NCI-H1105 treated with DMSO at 0.1 percent for 48 hours (cell line): ENCODE measurements at regions not wholly inside any gene's neighbourhood (a gene's known extent, or its start where the extent isn't known, plus 50 kb on each side); places are given as distances from the start of the nearest gene placed in this dataset.

Source experiments
- DNase-seq: peaks from one replicate; lab custom pipeline; 2025; lab: John Stamatoyannopoulos, UW

DNA sequence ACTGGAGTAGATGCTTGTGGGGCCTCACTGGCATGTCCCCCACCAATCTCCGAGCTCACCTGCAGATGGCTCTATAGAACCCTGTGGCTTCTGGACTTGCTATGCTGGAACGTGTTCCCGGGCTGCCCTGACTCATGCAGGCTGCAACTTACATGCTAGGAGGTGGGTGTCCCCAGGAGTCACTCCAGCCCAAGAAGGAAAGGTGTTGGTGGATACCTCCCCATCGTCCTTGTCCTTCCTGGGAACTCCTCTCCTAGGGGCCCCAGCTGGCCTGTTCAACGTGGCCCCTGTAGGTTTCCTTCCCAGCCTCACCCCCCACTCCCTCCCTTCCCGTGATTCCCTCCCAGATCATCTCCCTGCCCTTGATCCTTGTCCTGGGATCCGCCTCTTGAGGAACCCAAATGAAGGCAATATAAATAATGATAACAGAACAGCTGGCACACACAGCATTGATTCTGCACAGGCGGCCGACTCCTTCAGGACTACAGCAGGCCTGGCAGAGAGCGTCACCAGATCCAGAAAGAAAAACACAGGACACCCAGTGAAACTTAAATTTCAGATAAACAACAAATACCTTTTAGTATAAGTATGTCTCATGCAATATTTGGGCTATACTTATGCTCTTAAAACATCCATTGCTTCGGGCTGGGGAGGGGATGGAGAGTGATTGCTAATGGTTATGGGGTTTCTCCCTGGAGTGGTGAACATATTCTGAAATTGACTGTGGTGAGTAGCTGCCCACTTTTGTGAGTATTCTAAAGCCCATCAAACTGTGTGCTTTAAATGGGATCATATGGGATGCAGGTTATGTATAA is 221.1 kb upstream of the GSE1 start:
- DNase-seq: no peak

DNA sequence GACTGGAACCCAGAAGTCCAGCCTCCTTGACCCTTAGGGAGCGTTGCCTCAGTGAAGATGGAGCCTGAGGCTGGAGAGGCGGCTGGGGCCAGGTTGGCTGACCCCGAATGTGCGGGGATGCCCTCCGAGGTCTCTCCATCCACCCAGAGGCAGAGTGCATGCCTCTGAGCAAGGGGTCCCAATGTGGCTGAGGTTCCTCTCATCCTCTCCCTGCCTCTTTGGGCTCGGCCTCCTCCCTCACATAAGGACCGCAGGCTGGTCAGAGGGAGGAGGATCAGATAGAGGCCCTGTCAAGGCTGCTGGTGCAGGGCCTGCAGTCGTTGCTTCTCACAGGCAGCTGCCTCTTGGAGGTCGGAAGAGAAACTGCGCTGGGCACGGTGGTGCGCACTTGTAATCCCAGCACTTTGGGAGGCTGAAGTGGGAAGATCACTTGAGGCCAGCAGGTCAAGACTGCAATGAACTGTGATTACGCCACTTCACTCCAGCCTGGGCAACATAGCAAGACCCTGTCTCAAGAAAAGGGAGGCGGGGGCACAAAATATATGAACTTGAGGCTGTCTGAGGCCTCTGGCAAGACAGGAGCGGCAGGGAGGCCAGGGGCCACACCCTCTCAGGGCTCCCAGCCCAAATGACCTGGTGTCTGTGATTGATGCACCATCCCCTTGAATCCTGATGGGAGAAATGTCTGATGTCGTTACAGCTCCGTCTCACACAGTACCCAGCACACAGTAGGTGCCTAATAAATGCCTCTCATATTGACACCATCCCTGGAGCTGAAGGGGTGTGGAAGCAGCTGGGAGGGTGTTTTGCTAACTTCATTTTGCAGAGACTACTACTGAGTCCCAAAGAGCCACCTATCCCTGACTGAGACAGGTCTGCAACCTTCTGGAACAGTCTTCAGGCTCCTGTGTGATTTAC is 220.1 kb upstream of the GSE1 start:
- no peak for DNase-seq

DNA sequence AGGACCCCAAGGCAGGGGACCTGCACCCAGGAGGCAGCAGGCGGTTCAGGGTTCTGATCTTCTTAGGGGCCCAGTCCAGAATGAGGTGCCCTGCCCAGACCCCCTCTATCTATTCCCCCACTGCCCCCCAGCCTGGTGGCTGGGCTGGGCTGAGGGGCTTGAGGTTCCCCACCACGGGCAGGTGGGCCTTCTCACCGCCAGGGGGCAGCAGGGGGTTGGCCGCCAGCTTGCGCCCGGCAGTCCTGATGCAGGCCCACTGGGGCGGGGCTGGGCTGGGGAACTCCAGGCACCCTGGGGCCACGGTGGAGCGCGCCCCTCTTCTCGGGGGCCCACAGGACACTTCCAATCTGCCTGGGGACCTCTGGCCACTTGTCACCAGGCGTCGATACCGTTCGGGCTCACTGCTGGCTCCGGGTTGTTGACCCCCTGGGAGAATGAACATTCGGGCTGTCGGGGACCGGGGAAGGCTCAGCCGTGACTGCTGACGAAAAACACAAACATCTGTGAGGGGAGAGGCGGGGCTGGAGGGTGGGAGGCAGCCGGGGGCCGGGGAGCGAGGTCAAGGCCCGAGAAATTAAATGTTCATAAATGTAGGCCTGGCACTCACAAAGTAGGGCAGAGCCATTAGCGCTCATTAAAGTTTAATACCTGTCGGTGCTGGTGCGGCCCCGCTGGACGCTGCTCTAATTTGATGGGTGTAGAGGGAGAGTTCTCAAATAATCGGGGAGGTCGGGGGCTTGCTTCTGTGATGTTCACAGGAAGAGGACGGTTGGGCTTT is 219.3 kb upstream of the GSE1 start:
- no peak for DNase-seq

DNA sequence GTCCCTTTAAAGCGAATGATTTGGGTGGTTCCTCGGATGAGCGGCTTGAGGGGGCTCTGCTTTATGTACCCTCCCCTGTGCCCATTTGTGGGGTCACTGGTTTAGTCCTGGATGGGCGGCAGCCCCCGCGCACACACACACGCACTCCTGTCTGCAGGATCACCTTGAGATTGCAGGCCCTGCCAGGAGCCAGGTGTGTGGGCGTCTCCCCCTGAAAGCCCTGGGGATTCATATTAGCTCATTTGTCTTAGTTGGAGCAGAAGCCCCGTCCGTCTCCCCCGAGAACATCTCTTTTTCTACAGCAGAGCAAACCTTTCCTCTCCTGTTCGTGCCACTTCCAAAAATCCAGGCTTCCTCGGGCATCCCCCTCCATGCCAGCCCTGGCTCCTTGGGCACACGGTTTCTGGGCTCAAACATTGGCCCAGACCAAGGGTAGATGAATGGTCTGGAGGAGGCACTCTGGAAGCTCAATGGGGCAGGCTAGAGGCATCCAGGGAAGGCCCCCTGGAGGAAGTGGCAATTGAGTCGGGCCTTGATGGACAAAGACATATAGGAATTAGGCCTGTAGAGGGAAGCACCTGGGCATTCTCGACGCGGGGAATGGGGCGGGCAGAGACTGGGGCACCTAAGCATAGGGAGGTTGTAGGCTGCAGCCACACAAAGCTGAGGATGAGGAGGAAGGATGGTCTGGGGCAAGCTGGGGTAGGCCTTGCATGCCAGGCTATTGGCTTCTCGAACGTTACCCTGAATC is 218.5 kb upstream of the GSE1 start:
- no peak for DNase-seq

DNA sequence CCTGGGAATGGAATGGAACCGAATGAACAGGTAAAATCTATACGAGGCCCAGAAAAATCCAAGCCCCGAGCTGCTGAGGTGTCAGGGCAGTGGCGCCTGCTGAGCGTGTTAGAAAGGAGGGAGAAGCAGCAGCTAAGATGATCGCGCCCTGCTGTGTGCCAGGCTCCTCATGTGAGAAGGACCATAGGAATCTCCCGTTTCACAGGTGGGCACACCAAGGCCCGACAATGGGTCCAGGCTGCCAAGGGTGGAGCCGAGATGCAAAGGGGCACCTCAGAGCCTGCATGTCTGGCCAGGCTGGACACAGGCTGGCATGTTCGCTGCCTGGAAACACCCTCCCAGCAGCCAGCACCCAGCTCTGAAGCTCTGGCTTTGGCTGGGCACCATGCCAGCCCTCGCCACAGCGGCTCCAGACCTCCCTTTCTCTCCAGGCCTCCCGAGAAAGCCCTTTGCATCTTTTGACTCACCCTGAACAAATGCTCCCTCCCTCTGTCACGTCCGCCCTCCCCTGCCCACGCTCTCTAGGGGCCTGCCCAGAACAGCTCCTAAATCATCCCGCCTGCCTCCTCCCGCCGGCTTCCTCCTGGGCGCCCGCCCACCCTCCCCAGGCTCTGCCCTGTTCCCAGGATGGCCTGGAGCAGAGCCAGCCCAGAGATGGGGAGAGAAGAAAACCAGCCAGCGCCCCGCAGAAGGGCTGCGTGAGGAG is 217.8 kb upstream of the GSE1 start:
- DNase-seq: peak; percentile 86

DNA sequence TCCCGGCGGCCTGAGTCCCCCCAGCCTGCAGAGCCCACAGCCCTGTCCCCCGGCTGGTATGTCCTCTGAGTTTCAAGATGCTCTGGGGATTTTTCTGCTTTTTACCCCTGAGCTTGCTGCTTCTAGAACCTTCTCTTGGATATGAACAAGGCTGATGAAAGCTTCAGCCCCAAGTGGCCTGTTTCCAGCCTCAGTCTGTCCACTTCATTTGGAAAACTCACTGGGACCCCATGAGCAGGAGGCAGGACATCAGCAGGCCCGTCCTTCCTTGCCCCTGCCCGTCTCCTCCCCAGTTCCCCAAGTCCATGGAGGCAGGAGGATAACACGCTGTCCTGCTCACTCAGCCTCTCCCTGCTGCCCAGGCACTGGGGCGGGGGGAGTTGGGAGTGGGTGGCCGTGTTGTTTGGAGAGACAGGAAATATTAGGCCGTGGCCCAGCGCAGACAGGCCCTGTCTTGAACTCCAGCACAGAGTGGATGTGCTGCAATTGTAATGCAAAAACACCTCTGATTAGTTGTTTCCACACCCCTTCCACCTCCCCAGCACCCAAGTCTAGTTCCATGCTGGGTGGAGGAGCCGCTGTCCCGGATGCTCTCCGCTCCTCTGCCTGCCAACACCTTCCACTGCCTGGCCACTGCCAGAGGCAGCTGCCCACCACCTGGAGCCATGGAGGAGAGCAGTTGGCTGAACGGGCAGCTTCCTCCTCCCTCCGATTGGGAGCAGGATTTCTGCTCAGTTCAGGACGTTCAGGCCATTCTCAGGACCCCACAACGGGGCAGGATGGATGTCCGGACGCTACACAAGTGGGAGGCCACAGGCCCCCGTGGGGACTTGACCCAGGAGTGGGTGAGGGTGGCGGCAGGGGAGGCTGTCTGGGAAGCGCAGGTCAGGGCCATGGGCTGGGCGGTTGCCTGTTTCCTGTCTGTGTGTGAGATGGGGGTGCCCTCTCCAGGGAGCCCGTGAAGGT is 216.9 kb upstream of the GSE1 start:
- no peak for DNase-seq

DNA sequence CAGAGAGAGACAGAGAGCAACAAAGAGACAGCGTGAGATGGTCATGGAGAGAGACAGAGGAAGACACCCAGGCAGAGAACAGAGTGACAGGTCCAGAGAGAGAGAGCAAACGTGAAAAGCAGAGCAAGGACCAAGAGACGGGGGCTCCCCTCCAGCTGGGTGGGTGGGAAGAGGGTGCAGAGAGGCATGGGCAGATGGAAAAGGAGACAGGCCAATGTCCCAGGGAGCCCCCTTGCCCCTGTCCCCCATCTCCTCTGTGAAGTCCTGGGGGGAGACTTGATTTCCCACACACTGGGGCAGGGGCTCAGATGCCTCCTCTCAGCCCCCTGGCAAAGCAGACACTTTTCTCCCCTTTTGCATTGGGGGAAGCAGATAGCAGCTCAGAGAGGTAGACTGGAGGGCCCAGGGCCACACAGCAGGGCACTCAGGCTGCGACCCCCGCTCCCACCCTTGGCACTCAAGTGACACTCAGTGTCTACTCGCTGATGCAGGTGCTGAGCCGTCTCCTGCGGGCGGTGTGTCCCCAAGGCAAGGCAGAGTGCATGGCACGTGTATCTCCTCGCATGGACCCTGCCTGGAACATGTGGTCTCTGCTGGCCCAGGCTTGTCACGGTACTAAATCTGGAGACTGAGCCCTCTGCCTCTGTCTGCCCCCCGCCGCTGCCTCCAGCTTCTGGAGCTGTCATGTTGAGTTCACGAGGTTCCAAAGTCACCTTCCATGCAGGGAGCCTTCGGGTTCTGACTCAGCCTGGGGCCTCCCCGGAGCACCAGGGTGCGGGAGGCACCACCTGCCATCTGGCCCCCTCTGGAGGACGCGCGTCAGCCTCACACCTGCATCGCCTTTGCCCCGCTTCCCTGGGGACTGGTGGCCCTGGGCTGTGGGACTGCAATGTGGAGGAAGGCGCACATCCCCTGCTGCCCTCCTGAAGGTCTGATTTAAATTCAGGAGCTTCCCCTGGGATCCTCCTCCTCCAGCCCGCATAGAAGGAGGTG is 215.9 kb upstream of the GSE1 start:
- no peak for DNase-seq

DNA sequence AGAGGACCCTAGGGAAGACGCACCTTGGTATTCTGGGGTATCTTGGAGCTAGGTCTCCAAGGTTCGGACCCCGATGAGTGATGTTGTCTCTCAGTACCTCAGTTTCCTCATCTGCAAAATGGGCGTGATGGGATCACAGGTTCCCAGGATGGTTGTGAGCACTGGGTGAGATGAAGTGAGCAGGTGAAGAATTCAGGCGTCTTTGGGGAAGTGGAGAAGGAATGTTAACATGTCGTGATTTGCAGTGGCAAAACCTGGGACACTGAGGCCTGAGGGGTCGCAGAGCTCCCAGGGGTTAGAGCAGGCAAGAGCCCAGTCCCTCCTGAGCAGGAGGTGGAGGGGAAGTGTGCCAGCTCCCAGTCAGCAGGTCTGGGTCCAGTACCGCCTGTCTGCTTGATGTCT is 215.1 kb upstream of the GSE1 start:
- DNase-seq: no peak

DNA sequence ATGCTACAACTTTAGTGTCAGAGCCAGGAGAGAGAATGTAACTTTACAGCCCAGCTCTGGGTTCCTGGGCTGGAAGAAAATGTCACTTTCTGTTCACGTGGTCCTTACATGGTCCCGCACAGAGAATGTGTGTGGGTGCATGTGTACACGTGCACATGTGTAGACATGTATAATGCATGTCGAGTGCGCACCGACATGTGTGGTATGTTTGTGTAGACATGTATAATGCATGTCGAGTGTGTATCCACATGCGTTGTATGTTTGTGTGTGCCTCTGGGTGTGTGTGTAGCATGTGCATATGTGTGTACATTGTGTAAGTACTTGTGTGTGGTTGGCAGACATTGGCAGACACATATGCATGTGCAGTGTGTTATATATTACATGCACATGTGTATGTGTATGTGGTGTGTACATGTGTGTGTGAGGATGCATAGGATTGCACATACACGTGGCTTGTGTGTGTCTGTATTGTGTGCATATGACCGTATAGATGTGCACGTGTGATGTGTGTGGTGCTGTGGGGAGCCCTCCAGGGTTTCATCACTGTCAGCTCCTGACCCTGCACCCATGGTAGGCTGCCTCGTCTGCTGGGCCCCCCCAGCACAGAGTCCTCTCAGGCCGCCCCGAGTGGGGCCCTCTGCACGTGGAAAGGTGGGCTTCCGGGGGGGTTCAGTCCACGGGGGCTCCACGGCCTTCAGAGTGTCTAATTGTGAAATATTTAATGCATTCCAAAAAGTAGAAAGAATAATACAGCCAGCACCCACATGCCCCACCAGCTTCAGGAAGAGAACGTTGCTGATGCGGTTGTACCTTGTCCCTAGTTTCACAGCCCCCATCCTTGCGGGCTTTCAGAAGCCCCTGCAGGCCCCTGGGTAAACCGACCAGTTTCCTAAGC is 214.2 kb upstream of the GSE1 start:
- no peak for DNase-seq

DNA sequence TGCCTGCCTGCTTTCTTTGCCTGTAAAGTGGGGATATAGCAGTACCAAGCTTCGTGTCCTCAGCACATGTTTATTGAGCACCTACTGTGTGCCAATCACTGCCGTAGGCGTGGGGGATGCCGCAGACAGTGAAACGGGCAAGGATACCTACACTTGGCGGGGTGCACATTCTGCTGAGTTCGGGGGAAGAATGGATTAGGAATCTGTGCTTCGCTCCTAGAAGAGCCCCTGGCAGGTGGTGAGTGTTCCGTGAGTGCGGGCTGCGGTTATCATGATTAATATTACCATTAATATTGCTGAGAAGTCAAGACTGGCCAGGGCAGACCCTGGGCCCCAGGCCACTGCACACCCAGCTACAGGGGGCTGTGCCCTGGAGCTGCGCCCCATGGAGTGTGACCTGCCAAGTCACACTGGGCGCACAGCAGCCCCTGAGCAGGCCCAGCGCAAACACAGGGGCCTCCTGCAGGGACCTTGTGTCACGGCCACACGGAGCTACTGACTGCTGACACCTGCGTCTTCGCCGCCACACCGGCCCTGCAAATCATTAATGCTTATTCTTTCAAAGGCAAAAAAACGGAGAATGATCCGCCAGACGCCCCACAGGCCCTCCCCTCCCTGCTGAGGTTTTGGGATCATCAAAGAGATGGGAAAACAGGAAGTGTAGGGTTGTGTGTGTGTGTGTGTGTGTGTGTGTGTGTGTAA is 213.4 kb upstream of the GSE1 start:
- DNase-seq: no peak

DNA sequence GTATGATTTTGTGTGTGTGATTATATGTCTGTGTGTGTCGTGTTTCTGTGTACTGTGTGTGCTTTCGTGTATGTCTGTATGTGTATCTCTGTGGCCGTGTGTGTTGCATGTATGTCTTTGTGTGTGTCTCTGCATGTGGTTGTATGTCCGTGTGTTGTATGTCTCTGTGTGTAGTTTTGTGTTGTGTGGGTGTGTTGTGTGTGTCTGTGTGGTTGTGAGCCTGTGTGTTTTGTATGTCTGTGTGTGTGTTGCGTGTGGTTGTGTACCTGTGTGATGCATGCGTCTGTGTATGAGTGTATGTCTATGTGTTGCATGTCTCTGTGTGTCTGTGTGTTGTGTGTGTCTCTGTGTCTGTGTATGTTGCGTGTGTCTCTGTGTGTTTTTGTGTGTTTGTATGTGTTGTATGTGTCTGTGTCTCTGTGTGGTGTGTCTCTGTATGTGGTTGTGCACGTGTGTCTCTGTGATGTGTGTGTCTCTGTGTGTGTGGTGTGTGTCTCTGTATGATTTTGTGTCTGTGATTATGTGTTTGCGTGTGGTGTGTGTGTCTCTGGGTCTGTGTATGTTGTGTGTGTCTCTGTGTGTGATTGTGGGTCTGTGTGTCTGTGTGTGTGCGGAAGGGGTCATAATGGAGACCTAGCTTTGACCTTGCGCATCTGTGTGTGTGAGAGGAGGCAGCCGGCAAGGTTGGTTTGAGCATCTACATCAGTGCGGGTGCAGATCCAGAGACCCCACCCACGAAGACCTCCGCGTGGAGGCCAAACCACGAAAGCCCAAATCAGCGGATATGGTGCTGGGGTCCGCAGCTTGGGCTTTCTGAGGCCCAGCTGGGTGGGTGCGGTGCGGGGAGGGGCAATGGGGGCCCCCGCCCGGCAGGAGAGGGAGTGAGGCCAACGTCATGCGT is 212.6 kb upstream of the GSE1 start:
- DNase-seq: no peak

DNA sequence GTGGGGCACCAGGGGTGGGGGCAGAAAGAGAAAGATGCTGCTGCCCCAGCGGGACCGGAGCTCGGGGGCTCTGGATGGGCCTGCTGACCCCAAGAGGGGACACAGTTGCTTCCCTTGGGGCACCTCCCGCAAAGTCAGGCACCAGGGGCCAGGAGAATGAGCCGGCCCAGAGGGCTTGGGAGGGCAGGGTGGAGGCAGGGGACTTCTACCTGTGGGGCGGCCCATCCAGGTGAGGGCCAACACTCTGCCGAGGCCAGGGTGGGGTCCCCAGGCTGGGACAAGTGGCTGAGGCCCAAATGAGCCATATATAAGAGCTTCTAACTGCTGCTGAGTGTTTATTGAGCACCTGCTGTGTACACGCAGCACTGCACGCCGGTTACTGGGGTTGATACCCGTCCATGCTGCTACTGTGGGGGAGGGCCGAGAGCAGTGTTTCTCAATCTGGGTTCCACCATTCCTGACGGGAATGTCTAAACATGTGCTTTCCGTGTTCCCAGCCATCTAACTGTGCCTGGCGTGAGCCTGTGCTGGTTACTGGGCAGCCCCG is 211.7 kb upstream of the GSE1 start:
- DNase-seq: no peak

DNA sequence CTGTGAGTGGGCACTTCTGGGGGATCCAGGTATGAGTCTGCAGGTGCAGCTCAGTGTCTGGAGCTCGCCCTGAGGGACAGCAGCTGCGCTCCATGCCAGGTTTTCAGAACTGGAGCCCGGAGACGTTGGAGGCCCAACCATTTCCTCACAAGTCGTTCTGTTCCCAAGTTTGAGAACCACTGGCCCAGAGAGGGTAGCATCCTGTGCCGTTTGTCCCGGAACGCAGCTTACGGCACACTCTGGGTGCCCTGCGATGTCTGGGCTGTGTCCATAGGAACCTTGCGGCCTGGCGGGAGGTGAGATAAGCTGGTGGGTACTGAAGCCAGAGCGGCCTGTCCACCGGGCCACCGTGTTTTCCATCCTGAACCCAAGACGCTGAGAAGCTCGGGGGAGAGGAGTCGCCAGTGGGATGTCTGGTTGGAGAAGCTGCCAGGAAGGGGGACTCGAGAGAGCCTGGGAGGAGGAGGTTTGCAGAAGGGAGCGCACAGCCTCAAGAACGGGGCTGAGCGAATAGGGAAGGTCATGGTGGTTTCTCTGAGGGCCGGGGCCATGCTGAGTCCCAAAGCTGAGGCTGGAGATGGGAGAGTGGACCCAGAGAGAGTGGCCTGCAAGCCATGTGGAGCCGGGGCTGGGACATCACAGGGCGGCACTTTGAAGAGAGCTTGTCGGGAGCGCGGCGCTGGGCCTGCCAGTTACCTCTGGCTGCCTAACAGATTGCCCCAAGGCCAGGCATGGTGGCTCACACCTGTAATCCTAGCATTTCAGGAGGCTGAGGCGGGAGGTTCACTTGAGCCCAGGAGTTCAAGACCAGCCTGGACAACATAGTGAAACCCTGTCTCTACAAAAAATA is 211.0 kb upstream of the GSE1 start:
- DNase-seq: no peak

DNA sequence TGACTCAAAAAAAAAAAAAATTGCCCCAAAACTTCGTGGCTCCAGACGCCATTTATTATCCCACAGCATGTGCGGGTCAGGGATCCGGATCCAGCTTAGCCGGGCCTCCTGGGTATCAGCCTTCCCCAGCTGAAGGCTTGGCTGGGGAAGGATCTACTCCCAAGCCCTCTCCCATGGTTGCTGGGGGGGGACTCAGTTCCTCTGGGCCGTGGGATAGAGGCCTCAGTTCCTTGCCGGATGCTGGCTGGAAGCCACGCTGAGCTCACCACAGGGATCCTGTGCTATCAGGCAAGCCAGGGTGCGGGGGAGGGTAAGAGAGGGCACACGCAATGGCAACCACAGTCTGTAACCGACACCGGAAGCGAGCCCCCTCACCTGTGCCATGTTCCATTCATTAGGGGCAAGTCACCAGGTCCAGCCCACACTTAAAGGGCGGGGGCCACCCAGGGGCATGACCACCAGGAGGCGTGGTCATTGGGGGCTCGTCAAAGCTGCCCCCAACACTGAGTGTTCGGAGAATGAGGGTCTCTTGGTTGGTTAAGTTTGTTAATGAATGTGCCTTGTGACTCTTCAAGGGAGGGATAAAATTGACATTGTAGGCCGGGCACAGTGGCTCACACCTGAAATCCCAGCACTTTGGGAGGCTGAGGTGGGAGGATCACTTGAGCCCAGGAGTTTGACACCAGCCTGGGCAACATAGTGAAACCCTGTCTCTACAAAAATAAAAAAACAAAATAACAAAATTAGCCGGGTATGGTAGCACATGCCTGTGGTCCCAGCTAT is 210.0 kb upstream of the GSE1 start:
- no peak for DNase-seq
